ENCODE measurements at regions not wholly inside any gene's neighbourhood (a gene's known extent, or its start where the extent isn't known, plus 50 kb on each side); places are given as distances from the start of the nearest gene placed in this dataset.

GRCh38 chr1:239918634-239919033, 173.0 kb upstream of the FMN2 start:
- Mint-ChIP-seq H3K36me3 (ENCODE audit: low read depth) (no peaks in the 10 kb centered on the region), H3K4me1 (peaks cover 5% of the 10 kb centered on the region), H3K27ac (no peak overlapping the region), H3K4me3 (no peak overlapping the region), H3K9me3 (no peaks in the 10 kb centered on the region), H3K27me3 (peaks cover 25% of the 10 kb centered on the region)
- ChIA-PET POLR2A (no interaction called here), CTCF (no interaction called here)
- no peak for DNase-seq

GRCh38 chr1:239920214-239920613, 171.5 kb upstream of the FMN2 start:
- POLR2A ChIA-PET: no interaction called here
- CTCF ChIA-PET: no interaction called here
- Mint-ChIP-seq H3K36me3 (ENCODE audit: low read depth) (no peaks in the 10 kb centered on the region), H3K9me3 (no peaks in the 10 kb centered on the region), H3K4me1 (peaks cover 5% of the 10 kb centered on the region), H3K4me3 (no peak overlapping the region), H3K27ac (no peak overlapping the region), H3K27me3 (peaks cover 24% of the 10 kb centered on the region)
- no peak for DNase-seq

DNA sequence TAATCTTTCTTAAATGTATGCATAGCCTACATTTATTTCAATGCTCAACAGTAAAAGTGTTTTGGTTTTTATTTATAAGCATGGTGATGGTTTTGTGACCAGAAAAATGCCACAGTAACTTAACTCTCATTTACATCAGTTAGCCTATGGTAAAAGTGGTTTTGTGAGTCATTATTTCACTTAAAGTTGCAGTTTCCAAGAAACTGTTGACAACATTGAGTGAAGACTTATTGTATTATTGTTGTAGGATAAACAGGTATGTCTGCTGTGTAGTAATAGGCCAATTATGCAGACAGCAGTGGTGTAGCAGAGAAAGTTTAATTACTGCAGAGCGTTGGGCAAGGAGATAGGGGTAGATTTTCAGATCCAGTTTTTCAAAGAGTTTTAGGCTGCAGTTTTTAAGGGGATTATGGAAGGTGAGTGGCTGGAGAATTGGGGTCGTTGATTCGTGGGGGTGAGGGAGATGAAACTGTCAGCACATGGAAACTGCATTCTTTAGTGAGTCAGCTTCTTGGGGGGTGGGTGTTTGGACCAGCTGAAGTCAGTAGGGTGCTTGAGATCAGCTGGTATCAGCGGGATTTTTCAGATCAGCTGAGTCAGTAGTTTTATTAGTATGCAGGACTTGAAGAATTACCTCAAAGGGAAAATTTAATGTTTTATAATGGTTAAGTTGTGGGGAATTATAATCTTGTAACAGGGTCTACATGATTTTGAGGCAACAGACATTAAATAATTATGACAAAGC, 168.7 kb upstream of the FMN2 start:
- Mint-ChIP-seq H3K9me3 (no peaks in the 10 kb centered on the region), H3K4me3 (no peak overlapping the region), H3K27me3 (peaks cover 19% of the 10 kb centered on the region), H3K27ac (no peak overlapping the region), H3K4me1 (peaks cover 5% of the 10 kb centered on the region), H3K36me3 (ENCODE audit: low read depth) (no peaks in the 10 kb centered on the region)
- CTCF ChIA-PET: no interaction called here
- POLR2A ChIA-PET: no interaction called here
- no peak for DNase-seq

GRCh38 chr1:239924741-239925350, 166.8 kb upstream of the FMN2 start:
- H3K4me1 Mint-ChIP-seq: peaks cover 5% of the 10 kb centered on the region
- H3K27ac Mint-ChIP-seq: no peak overlapping the region
- POLR2A ChIA-PET: no interaction called here
- H3K27me3 Mint-ChIP-seq: peaks cover 11% of the 10 kb centered on the region
- H3K36me3 Mint-ChIP-seq (ENCODE audit: low read depth): no peaks in the 10 kb centered on the region
- CTCF ChIA-PET: interaction anchor here (1.1 kb wide), 1 partner anchor 10 kb away, joined by 3 read pairs; no protein-coding TSS in a partner anchor
- no peak for DNase-seq
- H3K9me3 Mint-ChIP-seq: no peaks in the 10 kb centered on the region
- H3K4me3 Mint-ChIP-seq: no peak overlapping the region

DNA sequence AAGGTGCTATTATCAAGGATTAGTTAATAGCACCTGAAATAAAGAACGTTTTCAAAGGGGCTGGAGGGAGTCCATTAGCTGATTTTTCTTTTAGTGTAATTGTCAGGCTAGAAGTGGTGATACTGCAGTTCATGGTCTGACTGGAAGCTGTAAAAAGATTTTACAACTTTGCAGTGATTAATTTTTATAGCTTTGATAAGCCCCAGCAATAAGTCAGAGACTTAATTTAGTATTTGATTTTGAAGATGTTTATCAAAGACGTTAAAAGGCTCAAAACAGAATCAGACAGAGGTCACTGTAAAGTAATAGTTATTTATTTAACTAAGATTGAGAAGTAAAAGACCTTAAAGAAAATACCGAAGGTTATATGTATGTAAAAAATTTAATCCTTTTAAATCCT, 165.5 kb upstream of the FMN2 start:
- Mint-ChIP-seq H3K4me1 (peaks cover 5% of the 10 kb centered on the region), H3K27ac (no peak overlapping the region), H3K9me3 (no peaks in the 10 kb centered on the region), H3K4me3 (no peak overlapping the region), H3K27me3 (peaks cover 3% of the 10 kb centered on the region), H3K36me3 (ENCODE audit: low read depth) (no peaks in the 10 kb centered on the region)
- no peak for DNase-seq
- ChIA-PET CTCF (no interaction called here), POLR2A (no interaction called here)

GRCh38 chr1:239929317-239929716, 162.4 kb upstream of the FMN2 start:
- no peak for DNase-seq
- no peaks in the 10 kb centered on the region for H3K9me3 Mint-ChIP-seq
- H3K36me3 Mint-ChIP-seq (ENCODE audit: low read depth): no peaks in the 10 kb centered on the region
- H3K4me1 Mint-ChIP-seq: no peaks in the 10 kb centered on the region
- ChIA-PET CTCF (no interaction called here), POLR2A (no interaction called here)
- H3K27me3 Mint-ChIP-seq: no peaks in the 10 kb centered on the region
- no peak overlapping the region for H3K4me3 Mint-ChIP-seq
- no peak overlapping the region for H3K27ac Mint-ChIP-seq

DNA sequence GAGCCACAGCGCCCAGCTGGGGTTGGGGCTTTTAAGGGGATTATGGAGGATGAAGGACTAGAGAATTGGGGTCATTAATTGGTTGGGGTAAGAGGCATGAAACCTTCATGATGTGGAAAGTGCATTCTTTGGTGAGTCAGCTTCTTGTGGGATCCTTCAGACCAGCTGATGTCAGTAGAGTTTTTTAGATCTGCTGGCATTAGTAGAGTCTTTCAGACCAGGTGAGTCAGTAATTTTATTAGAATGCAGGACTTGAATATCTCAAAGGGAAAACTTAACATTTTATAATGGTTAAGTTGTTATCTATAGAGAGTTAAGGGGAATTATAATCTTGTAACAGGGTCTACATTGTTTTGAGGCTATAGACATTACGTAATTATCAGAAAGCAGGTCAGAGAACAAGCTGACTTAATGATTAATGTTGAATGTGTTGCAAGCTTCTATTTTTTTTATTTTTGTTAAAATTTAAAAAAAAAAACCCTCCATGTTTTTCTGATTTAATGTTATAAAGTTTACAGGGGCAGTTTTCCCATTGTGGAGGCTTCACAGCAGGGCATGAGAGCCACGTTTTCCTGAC, 160.9 kb upstream of the FMN2 start:
- no peak overlapping the region for H3K4me3 Mint-ChIP-seq
- H3K4me1 Mint-ChIP-seq: no peaks in the 10 kb centered on the region
- no peaks in the 10 kb centered on the region for H3K9me3 Mint-ChIP-seq
- no peak for DNase-seq
- POLR2A ChIA-PET: no interaction called here
- CTCF ChIA-PET: no interaction called here
- no peaks in the 10 kb centered on the region for H3K36me3 Mint-ChIP-seq (ENCODE audit: low read depth)
- H3K27ac Mint-ChIP-seq: no peak overlapping the region
- no peaks in the 10 kb centered on the region for H3K27me3 Mint-ChIP-seq

- Mint-ChIP-seq H3K36me3 (ENCODE audit: low read depth) (no peaks in the 10 kb centered on the region), H3K27me3 (no peaks in the 10 kb centered on the region), H3K4me3 (no peak overlapping the region), H3K4me1 (no peaks in the 10 kb centered on the region), H3K27ac (no peak overlapping the region), H3K9me3 (no peaks in the 10 kb centered on the region)
- ChIA-PET POLR2A (no interaction called here), CTCF (no interaction called here)
- no peak for DNase-seq
These were observed 160.3 kb upstream of the FMN2 start for GRCh38 chr1:239931341-239931740.

GRCh38 chr1:239939602-239940001, 152.1 kb upstream of the FMN2 start:
- H3K9me3 Mint-ChIP-seq: no peaks in the 10 kb centered on the region
- DNase-seq: no peak
- no peak overlapping the region for H3K4me3 Mint-ChIP-seq
- no peaks in the 10 kb centered on the region for H3K4me1 Mint-ChIP-seq
- no peak overlapping the region for H3K27ac Mint-ChIP-seq
- no peaks in the 10 kb centered on the region for H3K36me3 Mint-ChIP-seq (ENCODE audit: low read depth)
- H3K27me3 Mint-ChIP-seq: no peaks in the 10 kb centered on the region
- ChIA-PET POLR2A (no interaction called here), CTCF (interaction anchor here (1.6 kb wide), 1 partner anchor 13 kb away, joined by 6 read pairs; no protein-coding TSS in a partner anchor)

- Mint-ChIP-seq H3K4me3 (no peak overlapping the region), H3K4me1 (no peaks in the 10 kb centered on the region), H3K27ac (no peak overlapping the region), H3K9me3 (no peaks in the 10 kb centered on the region), H3K36me3 (ENCODE audit: low read depth) (no peaks in the 10 kb centered on the region), H3K27me3 (peaks cover 2% of the 10 kb centered on the region)
- no peak for DNase-seq
- CTCF ChIA-PET: no interaction called here
- POLR2A ChIA-PET: no interaction called here
These were observed 147.9 kb upstream of the FMN2 start for GRCh38 chr1:239943761-239944160.

DNA sequence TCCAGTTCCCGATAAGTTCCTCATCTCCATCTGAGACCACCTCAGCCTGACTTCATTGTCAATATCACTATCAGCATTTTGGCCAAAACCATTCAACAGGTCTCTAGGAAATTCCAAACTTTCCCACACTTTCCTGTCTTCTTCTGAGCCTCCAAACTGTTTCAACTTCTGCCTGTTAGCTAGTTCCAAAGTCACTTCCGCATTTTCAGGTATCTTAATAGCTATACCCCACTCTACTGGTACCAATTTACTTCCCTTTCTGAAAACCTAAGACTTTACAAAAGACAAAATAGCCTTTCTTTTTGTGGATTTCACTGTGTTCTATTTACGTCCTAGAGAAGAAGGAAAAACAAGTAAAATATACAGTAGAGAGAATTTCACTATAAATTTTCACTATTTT, 147.0 kb upstream of the FMN2 start:
- no peaks in the 10 kb centered on the region for H3K9me3 Mint-ChIP-seq
- H3K36me3 Mint-ChIP-seq (ENCODE audit: low read depth): no peaks in the 10 kb centered on the region
- DNase-seq: no peak
- H3K27ac Mint-ChIP-seq: no peak overlapping the region
- H3K27me3 Mint-ChIP-seq: peaks cover 2% of the 10 kb centered on the region
- ChIA-PET POLR2A (no interaction called here), CTCF (no interaction called here)
- no peaks in the 10 kb centered on the region for H3K4me1 Mint-ChIP-seq
- no peak overlapping the region for H3K4me3 Mint-ChIP-seq

GRCh38 chr1:239947801-239948200, 143.9 kb upstream of the FMN2 start:
- Mint-ChIP-seq H3K4me1 (no peaks in the 10 kb centered on the region), H3K36me3 (ENCODE audit: low read depth) (no peaks in the 10 kb centered on the region), H3K27ac (no peak overlapping the region), H3K27me3 (peaks cover 2% of the 10 kb centered on the region), H3K9me3 (no peaks in the 10 kb centered on the region), H3K4me3 (no peak overlapping the region)
- no peak for DNase-seq
- ChIA-PET CTCF (interaction anchor here (1.2 kb wide), 1 partner anchor 34 kb away, joined by 3 read pairs; no protein-coding TSS in a partner anchor), POLR2A (no interaction called here)

GRCh38 chr1:239951511-239952140, 140.1 kb upstream of the FMN2 start:
- no peaks in the 10 kb centered on the region for H3K36me3 Mint-ChIP-seq (ENCODE audit: low read depth)
- CTCF ChIA-PET: interaction anchor here (0.7 to 2.1 kb wide), 13 partner anchors 10 to 364 kb away, joined by 3 to 13 read pairs (median 5); no protein-coding TSS in a partner anchor
- no peak overlapping the region for H3K27ac Mint-ChIP-seq
- H3K4me1 Mint-ChIP-seq: no peaks in the 10 kb centered on the region
- POLR2A ChIA-PET: no interaction called here
- H3K9me3 Mint-ChIP-seq: no peaks in the 10 kb centered on the region
- DNase-seq: peak; percentile 53
- no peak overlapping the region for H3K4me3 Mint-ChIP-seq
- no peaks in the 10 kb centered on the region for H3K27me3 Mint-ChIP-seq

Data from activated CD4-positive, alpha-beta memory T cell treated with anti-CD3 and anti-CD28 coated beads, Interleukin-2, amount 10 ng/mL, durations not matched to agents 7 days and 5 days (primary cell).